Esophagus muscularis mucosa (tissue), 4 donors: ENCODE measurements at regions not wholly inside any gene's neighbourhood (a gene's known extent, or its start where the extent isn't known, plus 50 kb on each side); places are given as distances from the start of the nearest gene placed in this dataset.

Experiments
- CTCF ChIP-seq, 3 experiments: fragments of 200-600 bp in 2 of 3; fragments of 450-650 bp in 1 of 3; sonication (generic) in 2 of 3; IDR thresholded peaks; one replicate each; pipeline ENCODE4 v1.5.1; 2017 to 2019; ENCODE audit warnings: antibody characterized with exemption in 3 of 3, mild to moderate bottlenecking in 2 of 3, moderate library complexity in 1 of 3
- EP300 ChIP-seq: sonication (generic); formaldehyde crosslinking; IDR thresholded peaks from one replicate; pipeline ENCODE4 v1.6.1; 2017; ENCODE audit warnings: antibody characterized with exemption
- POLR2A ChIP-seq: fragments of 450-650 bp; IDR thresholded peaks from one replicate; pipeline ENCODE4 v1.6.1; 2017; ENCODE audit warnings: antibody characterized with exemption, moderate library complexity, mild to moderate bottlenecking, low read depth
- POLR2AphosphoS5 ChIP-seq, 2 donors: sonication (generic); formaldehyde crosslinking; IDR thresholded peaks; one replicate each; pipeline ENCODE4 v1.6.1; 2017; ENCODE audit warnings: antibody characterized with exemption in 2 of 2

- TF ChIP-seq CTCF (IDR thresholded peaks at IDR 0.05) (no peak), POLR2AphosphoS5 (IDR thresholded peaks at IDR 0.05) (no peak), POLR2A (no peak), EP300 (no peak)
These were observed 389.3 kb downstream of the BMP4 start for GRCh38 chr14:53567236-53567780.
